ENCODE measurements at regions not wholly inside any gene's neighbourhood (a gene's known extent, or its start where the extent isn't known, plus 50 kb on each side); places are given as distances from the start of the nearest gene placed in this dataset.

DNA sequence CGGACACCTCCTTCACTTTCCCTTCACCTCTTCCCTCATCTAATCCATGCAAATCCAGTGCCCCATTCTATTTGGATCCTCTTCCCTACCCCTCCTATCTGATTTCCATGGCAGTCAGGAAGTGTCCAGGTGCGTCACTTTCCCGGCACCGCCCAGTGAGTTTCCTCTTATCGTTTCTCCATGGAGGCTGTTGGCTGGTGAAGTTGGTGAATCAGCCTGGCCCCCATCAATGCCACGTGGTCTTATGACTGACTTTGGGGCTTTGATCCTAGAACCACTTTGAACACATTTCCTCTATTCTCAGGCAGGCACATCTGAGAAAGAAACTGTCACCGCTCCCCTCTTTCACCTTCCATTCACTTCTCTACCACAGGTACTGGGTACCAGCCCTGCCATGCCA, 137.8 kb downstream of the CEP135 start:
- TF ChIP-seq NFYB (CRISPR knock-in tag; IDR thresholded peaks at IDR 0.05) (no peak), SMAD3 (CRISPR knock-in tag; IDR thresholded peaks at IDR 0.05) (no peak), IKZF1 (IDR thresholded peaks at IDR 0.05) (no peak), ZKSCAN1 (IDR thresholded peaks at IDR 0.05; ENCODE audit: low read length) (no peak), POLR2A (IDR thresholded peaks at IDR 0.05; ENCODE audit: insufficient read depth in 1 of 2, low read depth in 2 of 2, low read length in 2 of 2) (no peak), HDAC1 (CRISPR knock-in tag; IDR thresholded peaks at IDR 0.05) (no peak)

Measured in HepG2 (cell line).